ENCODE measurements at regions not wholly inside any gene's neighbourhood (a gene's known extent, or its start where the extent isn't known, plus 50 kb on each side); places are given as distances from the start of the nearest gene placed in this dataset.

GRCh38 chr14:59055006-59055405 lies 133.5 kb upstream of the DAAM1 start:
- TF ChIP-seq CTCF (IDR thresholded peaks at IDR 0.05) (no peak), POLR2A (IDR thresholded peaks at IDR 0.05) (no peak)
